Heart left ventricle (tissue), 16 donors: ENCODE measurements at regions not wholly inside any gene's neighbourhood (a gene's known extent, or its start where the extent isn't known, plus 50 kb on each side); places are given as distances from the start of the nearest gene placed in this dataset.

Experiments
- ATAC-seq, 4 donors: fragments of 200-7000 bp; cut with Tn5 transposase; one replicate each; pipeline ENCODE4 v1.9.1; 2020 to 2022; ENCODE audit warnings: moderate library complexity in 4 of 4, mild to moderate bottlenecking in 3 of 4, moderate number of reproducible peaks in 1 of 4
- DNase-seq, 5 donors: peaks; one replicate each; pipeline ENCODE4 v3.0.0-alpha.2; 2020
- H3K27ac ChIP-seq, 12 donors: fragments of 200-600 bp; sonication (generic) in 4 of 12; one replicate each; pipeline versions ENCODE4 v1.5.0 to v1.8.0; 2016 to 2022; ENCODE audit warnings: mild to moderate bottlenecking in 2 of 12
- H3K27me3 ChIP-seq, 9 donors: fragments of 200-600 bp; sonication (generic) in 2 of 9; one replicate each; pipeline versions ENCODE4 v1.5.1 to v1.8.0; 2016 to 2022; ENCODE audit warnings: mild to moderate bottlenecking in 3 of 9
- H3K36me3 ChIP-seq, 9 donors: fragments of 200-600 bp; sonication (generic) in 2 of 9; one replicate each; pipeline versions ENCODE4 v1.5.0 to v1.8.0; 2018 to 2022; ENCODE audit warnings: mild to moderate bottlenecking in 2 of 9
- H3K4me1 ChIP-seq, 12 donors: fragments of 200-600 bp; sonication (generic) in 4 of 12; one replicate each; pipeline versions ENCODE4 v1.5.0 to v1.8.0; 2016 to 2022; ENCODE audit warnings: mild to moderate bottlenecking in 3 of 12
- H3K4me3 ChIP-seq, 12 donors: fragments of 200-600 bp; sonication (generic) in 4 of 12; one replicate each; pipeline versions ENCODE4 v1.5.0 to v1.8.0; 2017 to 2022; ENCODE audit warnings: mild to moderate bottlenecking in 9 of 12, moderate library complexity in 4 of 12
- H3K9me3 ChIP-seq, 12 donors: fragments of 200-600 bp; sonication (generic) in 4 of 12; one replicate each; pipeline versions ENCODE4 v1.5.0 to v1.8.0; 2016 to 2022; ENCODE audit warnings: mild to moderate bottlenecking in 1 of 12
- CTCF ChIP-seq, 12 donors: fragments of 200-600 bp; sonication (generic) in 4 of 12; IDR thresholded peaks; one replicate each; pipeline versions ENCODE4 v1.5.0 to v1.8.0; 2018 to 2022; ENCODE audit warnings: antibody characterized with exemption in 12 of 12, mild to moderate bottlenecking in 5 of 12
- POLR2A ChIP-seq, 2 donors: fragments of 450-650 bp; IDR thresholded peaks; one replicate each; pipeline ENCODE4 v1.6.1; 2017; ENCODE audit warnings: antibody characterized with exemption in 2 of 2, mild to moderate bottlenecking in 2 of 2, moderate library complexity in 2 of 2
- WGBS, 4 donors: extraction: QIAGEN DNeasy Blood & Tissue Kit in 2 of 4; methylation state at CpG; one replicate each; pipeline versions ENCODE4 v1.1.5 to v1.1.7; 2013 to 2018; 5-methylcytosine and 5-hydroxymethylcytosine counted together
- intact Hi-C, 10 donors: fragments of 100-400 bp; cut with DNase I; formaldehyde crosslinking; loops; one replicate each; pipeline versions ENCODE4 v1.11.1 to v1.14.2; 2022
- donor health status: ischemic (EF 13 %, LVEDD 7.1; RV severe dilation, severe dysfunction).
- donor health status: healthy with polysubstance abuse.
- donor health status: DM: no; HTN: yes; CAD: no.
- donor health status: DM: no; HTN: no; CAD: no.
- donor health status: ischemic (EF 25% LVEDD 6.9; RV normal size, moderate dysfunction).
- donor health status: ischemic (EF 25% LVEDD 5.7; RV mildly dilated, moderate dysfunction).
- donor health status: healthy.
- donor health status: DM: yes; HTN: yes; CAD: no.
- donor health status: ischemic (EF 35%, LVEDD 5.7; RV mildly dilated, moderate dysfunction).
- donor health status: nonischemic (EF 11% LVEDD 7.7; RV severe dilation, severe dysfunction).
- donor health status: DM: yes; HTN: yes; CAD: no.
- donor health status: PGD.
- donor health status: ischemic (EF 29% LVEDD 5.4; RV normal size, mild dysfunction).
- donor health status: nonischemic (EF 23%, LVEDD 6.1; RV moderate dilation, normal function).

- Histone ChIP-seq H3K27ac (no peak overlapping the region), H3K4me1 (no peaks in the 10 kb centered on the region), H3K4me3 (no peak overlapping the region), H3K36me3 (no peaks in the 10 kb centered on the region), H3K9me3 (no peaks in the 10 kb centered on the region), H3K27me3 (no peaks in the 10 kb centered on the region)
- ATAC-seq: no peak
- no peak for DNase-seq
- WGBS, 4 donors: 69 to 76% (median 70%) methylated on average over 3 of the region's 3 CpGs
- intact Hi-C loops: no loop called here
- TF ChIP-seq CTCF (IDR thresholded peaks at IDR 0.05): no peak
- TF ChIP-seq POLR2A (IDR thresholded peaks at IDR 0.05): no peak
Measured at GRCh38 chr2:192307530-192307929, 112.8 kb upstream of the TMEFF2 start.

GRCh38 chr2:192298664-192299063 is 103.9 kb upstream of the TMEFF2 start:
- intact Hi-C loops: no loop called here
- Histone ChIP-seq H3K36me3 (no peaks in the 10 kb centered on the region), H3K4me3 (no peak overlapping the region), H3K4me1 (no peaks in the 10 kb centered on the region), H3K27me3 (no peaks in the 10 kb centered on the region), H3K27ac (no peak overlapping the region), H3K9me3 (peaks cover 0 to 4% (median 0%) of the 10 kb centered on the region in 12 donors)
- TF ChIP-seq CTCF (IDR thresholded peaks at IDR 0.05): no peak
- TF ChIP-seq POLR2A (IDR thresholded peaks at IDR 0.05): no peak
- ATAC-seq (no peak), DNase-seq (no peak)
- 56 to 78% (median 69%) methylated on average over 3 of the region's 3 CpGs for WGBS, 4 donors

- no peak overlapping the region for H3K4me3 ChIP-seq
- H3K4me1 ChIP-seq: peaks cover 0 to 5% (median 0%) of the 10 kb centered on the region in 12 donors
- DNase-seq (no peak), ATAC-seq (no peak)
- no peak overlapping the region for H3K27ac ChIP-seq
- H3K36me3 ChIP-seq: no peaks in the 10 kb centered on the region
- peaks cover 0 to 4% (median 0%) of the 10 kb centered on the region in 12 donors for H3K9me3 ChIP-seq
- TF ChIP-seq CTCF (IDR thresholded peaks at IDR 0.05) (no peak), POLR2A (IDR thresholded peaks at IDR 0.05) (no peak)
- no peaks in the 10 kb centered on the region for H3K27me3 ChIP-seq
- intact Hi-C loops: no loop called here
- WGBS, 4 donors: 89 to 97% (median 95%) methylated on average over 2 of the region's 2 CpGs
Measured at GRCh38 chr2:192292478-192292877, 97.7 kb upstream of the TMEFF2 start.

GRCh38 chr2:192288295-192288694 is 93.6 kb upstream of the TMEFF2 start:
- no peak for TF ChIP-seq POLR2A (IDR thresholded peaks at IDR 0.05)
- TF ChIP-seq CTCF (IDR thresholded peaks at IDR 0.05): no peak
- no peak for ATAC-seq
- Histone ChIP-seq H3K27me3 (no peaks in the 10 kb centered on the region), H3K4me1 (peaks cover 0 to 5% (median 0%) of the 10 kb centered on the region in 12 donors), H3K4me3 (no peak overlapping the region), H3K27ac (no peak overlapping the region), H3K9me3 (no peaks in the 10 kb centered on the region), H3K36me3 (no peaks in the 10 kb centered on the region)
- intact Hi-C loops: no loop called here
- DNase-seq: no peak
- WGBS, 4 donors: 1 to 11% (median 4%) methylated on average over 2 of the region's 2 CpGs
